ENCODE measurements at regions not wholly inside any gene's neighbourhood (a gene's known extent, or its start where the extent isn't known, plus 50 kb on each side); places are given as distances from the start of the nearest gene placed in this dataset.
"Not testable (repeated sequence)": the region's sequence is repeated elsewhere in the genome, so short reads cannot be mapped to it uniquely, and the experiment has no call there.

DNA sequence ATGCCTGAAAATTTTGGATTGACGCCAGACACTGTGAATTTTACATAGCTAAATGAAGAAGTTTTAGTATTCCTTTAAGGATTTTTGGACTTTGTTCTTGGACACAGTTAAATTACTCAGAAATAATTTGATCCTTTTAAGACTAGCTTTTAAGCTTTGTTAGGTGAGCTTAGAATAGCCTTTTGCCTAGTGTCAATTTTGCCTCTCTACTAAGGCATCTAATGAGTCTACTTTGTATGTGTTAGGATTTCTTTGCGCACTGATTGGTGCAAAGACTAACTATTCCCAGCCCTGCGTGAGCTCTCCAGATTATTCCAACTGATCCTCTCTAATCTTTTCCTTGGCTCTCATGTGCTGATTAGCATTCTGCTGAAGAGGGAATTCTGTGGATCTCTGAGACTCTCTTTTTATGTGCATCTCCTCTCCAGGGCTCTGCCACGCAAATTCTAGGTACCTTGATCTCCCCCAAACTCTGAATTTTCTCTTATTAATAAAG is 128.1 kb upstream of the BCL9 start:
- TF ChIP-seq CTCF (IDR thresholded peaks at IDR 0.05; ENCODE audit: low read depth, low read length): no peak
- no peak overlapping the region for H3K4me3 ChIP-seq (ENCODE audit: low read depth, low read length)
- H3K9me3 ChIP-seq: no peaks in the 10 kb centered on the region
- no peaks in the 10 kb centered on the region for H3K4me1 ChIP-seq
- DNase-seq: no peak
- H3K27me3 ChIP-seq: no peaks in the 10 kb centered on the region; the same call in 1 of the 2 replicates
- H3K36me3 ChIP-seq: no peaks in the 10 kb centered on the region

DNA sequence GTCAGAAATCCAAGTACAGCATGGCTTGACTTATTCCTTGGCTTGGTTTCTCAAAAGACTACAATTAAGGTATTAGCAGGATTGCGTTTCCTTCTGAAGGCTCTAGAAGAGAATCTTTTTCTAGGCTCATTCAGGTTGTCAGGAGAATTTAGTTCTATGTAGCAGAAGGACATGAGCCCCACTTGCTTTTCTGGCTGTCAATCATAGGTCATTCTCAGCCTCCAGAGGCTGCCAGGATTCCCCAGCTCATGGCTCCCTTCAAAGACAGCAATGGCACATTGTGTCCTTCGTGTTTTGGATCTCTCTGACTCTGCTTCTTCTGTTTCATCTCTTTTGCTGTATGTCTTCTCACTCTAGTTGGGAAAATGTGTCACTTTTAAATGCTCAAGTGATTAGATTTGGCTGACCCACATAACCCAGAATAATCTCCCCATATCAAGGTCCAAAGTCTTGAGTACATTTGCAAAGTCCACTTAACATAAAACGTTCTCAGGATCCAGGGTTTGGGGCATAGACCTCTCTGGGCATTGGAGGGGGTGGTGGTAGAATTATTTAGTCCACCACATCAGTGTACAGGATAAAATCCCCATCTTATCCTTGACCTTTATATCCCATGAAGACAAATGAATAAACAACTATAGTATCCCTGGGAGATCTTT is 126.7 kb upstream of the BCL9 start:
- H3K36me3 ChIP-seq: no peaks in the 10 kb centered on the region
- DNase-seq: no peak
- no peaks in the 10 kb centered on the region for H3K9me3 ChIP-seq
- TF ChIP-seq CTCF (IDR thresholded peaks at IDR 0.05; ENCODE audit: low read depth, low read length): no peak
- H3K4me1 ChIP-seq: no peaks in the 10 kb centered on the region
- no peaks in the 10 kb centered on the region; the same call in none of the 2 replicates for H3K27me3 ChIP-seq
- H3K4me3 ChIP-seq (ENCODE audit: low read depth, low read length): no peak overlapping the region

GRCh38 chr1:147417024-147417423 is 124.3 kb upstream of the BCL9 start:
- H3K36me3 ChIP-seq: no peaks in the 10 kb centered on the region
- H3K4me3 ChIP-seq (ENCODE audit: low read depth, low read length): no peak overlapping the region
- TF ChIP-seq CTCF (IDR thresholded peaks at IDR 0.05; ENCODE audit: low read depth, low read length): no peak
- no peaks in the 10 kb centered on the region; the same call in none of the 2 replicates for H3K27me3 ChIP-seq
- no peak for DNase-seq
- no peaks in the 10 kb centered on the region for H3K9me3 ChIP-seq
- no peaks in the 10 kb centered on the region for H3K4me1 ChIP-seq

DNA sequence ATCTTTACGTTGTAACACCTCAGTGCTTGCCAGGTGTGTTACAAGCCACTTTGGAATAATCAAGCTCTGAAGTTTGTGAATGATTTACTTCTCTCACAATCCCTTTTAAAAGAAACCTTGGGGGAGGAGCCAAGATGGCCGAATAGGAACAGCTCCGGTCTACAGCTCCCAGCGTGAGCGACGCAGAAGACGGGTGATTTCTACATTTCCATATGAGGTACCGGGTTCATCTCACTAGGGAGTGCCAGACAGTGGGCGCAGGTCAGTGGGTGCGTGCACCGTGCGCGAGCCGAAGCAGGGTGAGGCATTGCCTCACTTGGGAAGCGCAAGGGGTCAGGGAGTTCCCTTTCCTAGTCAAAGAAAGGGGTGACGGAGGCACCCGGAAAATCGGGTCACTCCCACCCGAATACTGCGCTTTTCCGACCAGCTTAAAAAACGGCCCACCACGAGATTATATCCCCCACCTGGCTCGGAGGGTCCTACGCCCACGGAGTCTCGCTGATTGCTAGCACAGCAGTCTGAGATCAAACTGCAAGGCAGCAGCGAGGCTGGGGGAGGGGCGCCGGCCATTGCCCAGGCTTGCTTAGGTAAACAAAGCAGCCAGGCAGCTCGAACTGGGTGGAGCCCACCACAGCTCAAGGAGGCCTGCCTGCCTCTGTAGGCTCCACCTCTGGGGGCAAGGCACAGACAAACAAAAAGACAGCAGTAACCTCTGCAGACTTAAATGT is 118.0 kb upstream of the BCL9 start:
- H3K36me3 ChIP-seq; H3K4me1 ChIP-seq; H3K27me3 ChIP-seq; H3K9me3 ChIP-seq; DNase-seq; H3K4me3 ChIP-seq (ENCODE audit: low read depth, low read length): not testable (repeated sequence)

DNA sequence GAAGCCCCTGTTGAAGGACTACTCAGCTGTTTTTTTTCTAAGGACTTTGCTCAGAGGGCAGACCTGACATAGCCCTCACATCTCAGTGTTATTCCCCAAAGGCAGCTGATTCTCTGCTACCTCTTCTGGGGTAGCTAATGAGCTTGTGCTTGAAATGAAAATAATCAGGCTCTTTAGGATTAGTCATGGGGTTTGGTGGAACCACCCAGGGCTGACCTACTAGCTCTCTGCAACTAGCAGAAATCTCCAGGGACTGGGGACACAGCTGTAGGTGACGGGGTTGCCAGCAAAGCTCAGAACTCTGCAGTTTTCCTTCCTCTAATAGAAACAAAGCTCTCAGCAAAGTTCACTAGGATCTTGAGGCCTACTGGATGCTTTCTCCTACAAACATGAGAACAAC is 106.4 kb upstream of the BCL9 start:
- no peak overlapping the region for H3K4me3 ChIP-seq (ENCODE audit: low read depth, low read length)
- H3K27me3 ChIP-seq: no peaks in the 10 kb centered on the region; the same call in none of the 2 replicates

DNA sequence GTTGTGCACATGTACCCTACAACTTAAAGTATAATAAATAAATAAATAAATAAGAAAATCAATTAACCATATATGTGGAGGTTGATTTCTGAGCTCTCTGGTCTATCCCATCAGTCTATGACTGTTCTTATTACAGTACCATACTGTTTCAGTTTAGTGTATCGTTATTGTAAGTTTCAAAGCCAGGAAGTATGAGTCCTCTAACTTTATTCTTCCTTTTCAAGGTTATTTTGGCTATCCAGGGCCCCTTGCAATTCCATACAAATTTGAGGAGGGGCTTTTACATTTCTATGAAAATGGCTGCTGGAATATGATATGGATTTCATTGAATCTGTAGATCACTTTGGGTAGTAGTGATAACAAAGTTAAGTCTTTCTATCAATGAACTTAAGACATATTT is 96.9 kb upstream of the BCL9 start:
- TF ChIP-seq CTCF (IDR thresholded peaks at IDR 0.05; ENCODE audit: low read depth, low read length): no peak
- H3K27me3 ChIP-seq: no peaks in the 10 kb centered on the region
- no peaks in the 10 kb centered on the region for H3K36me3 ChIP-seq
- no peaks in the 10 kb centered on the region for H3K4me1 ChIP-seq
- no peaks in the 10 kb centered on the region for H3K9me3 ChIP-seq
- no peak for DNase-seq
- H3K4me3 ChIP-seq (ENCODE audit: low read depth, low read length): no peak overlapping the region

More for the DNA sequence above, 106.4 kb upstream of the BCL9 start:
- H3K36me3 ChIP-seq: no peaks in the 10 kb centered on the region
- no peak for TF ChIP-seq CTCF (IDR thresholded peaks at IDR 0.05; ENCODE audit: low read depth, low read length)
- H3K4me1 ChIP-seq: no peaks in the 10 kb centered on the region
- DNase-seq: no peak
- H3K9me3 ChIP-seq: no peaks in the 10 kb centered on the region

All from BE2C (cell line).